GM21529 (cell line): ENCODE measurements at regions not wholly inside any gene's neighbourhood (a gene's known extent, or its start where the extent isn't known, plus 50 kb on each side); places are given as distances from the start of the nearest gene placed in this dataset.
"Not testable (repeated sequence)": the region's sequence is repeated elsewhere in the genome, so short reads cannot be mapped to it uniquely, and the experiment has no call there.

Source experiments
- ATAC-seq: cut with Tn5 transposase; IDR thresholded peaks from one replicate; pipeline ENCODE4 v1.9.1; 2021; ENCODE audit not compliant: unreplicated experiment

GRCh38 chr6:144932621-144933020 lies 647.5 kb downstream of the UTRN start:
- no peak for ATAC-seq

GRCh38 chr6:144935181-144935580 lies 650.0 kb downstream of the UTRN start:
- ATAC-seq, result no peak

GRCh38 chr6:144935661-144936060 lies 650.5 kb downstream of the UTRN start:
- ATAC-seq, result no peak

- no peak for ATAC-seq
Measured at GRCh38 chr6:144936764-144937163, 651.6 kb downstream of the UTRN start.

GRCh38 chr6:144939921-144940320 lies 654.8 kb downstream of the UTRN start:
- no peak for ATAC-seq

- ATAC-seq, result no peak
Measured at GRCh38 chr6:144944106-144944505, 659.0 kb downstream of the UTRN start.

GRCh38 chr6:144947398-144947976 lies 662.4 kb downstream of the UTRN start:
- no peak for ATAC-seq

GRCh38 chr6:144951730-144952437 lies 666.7 kb downstream of the UTRN start:
- no peak for ATAC-seq

GRCh38 chr6:144952456-144953240 lies 667.5 kb downstream of the UTRN start:
- no peak for ATAC-seq

GRCh38 chr6:144953552-144954240 lies 668.6 kb downstream of the UTRN start:
- ATAC-seq, result no peak

GRCh38 chr6:144954241-144954556 lies 669.1 kb downstream of the UTRN start:
- no peak for ATAC-seq

GRCh38 chr6:144955392-144955791 lies 670.3 kb downstream of the UTRN start:
- no peak for ATAC-seq

- no peak for ATAC-seq
Measured at GRCh38 chr6:144955859-144956258, 670.7 kb downstream of the UTRN start.

- not testable (repeated sequence) for ATAC-seq
Measured at GRCh38 chr6:144956697-144957096, 671.6 kb downstream of the UTRN start.

GRCh38 chr6:144957236-144957937 lies 672.3 kb downstream of the UTRN start:
- no peak for ATAC-seq

GRCh38 chr6:144969154-144969553 lies 684.0 kb downstream of the UTRN start:
- ATAC-seq, result no peak

- no peak for ATAC-seq
Measured at GRCh38 chr6:144969602-144970272, 684.6 kb downstream of the UTRN start.

- not testable (repeated sequence) for ATAC-seq
Measured at GRCh38 chr6:144977250-144977864, 692.2 kb downstream of the UTRN start.

GRCh38 chr6:144978208-144978607 lies 693.1 kb downstream of the UTRN start:
- no peak for ATAC-seq

- no peak for ATAC-seq
Measured at GRCh38 chr6:144986271-144986670, 701.1 kb downstream of the UTRN start.
